ENCODE measurements at regions not wholly inside any gene's neighbourhood (a gene's known extent, or its start where the extent isn't known, plus 50 kb on each side); places are given as distances from the start of the nearest gene placed in this dataset.

GRCh38 chr18:24860978-24861680 lies 400.7 kb downstream of the HRH4 start:
- FAIRE-seq, result no peak
- no peak for DNase-seq (ENCODE audit: extremely low spot score, insufficient read length, low read depth)

- FAIRE-seq, result no peak
- DNase-seq (ENCODE audit: extremely low spot score, insufficient read length, low read depth), result no peak
Measured at GRCh38 chr18:24862201-24862816, 401.9 kb downstream of the HRH4 start.

GRCh38 chr18:24868311-24868710 lies 407.9 kb downstream of the HRH4 start:
- no peak for DNase-seq (ENCODE audit: extremely low spot score, insufficient read length, low read depth)
- FAIRE-seq, result no peak

GRCh38 chr18:24868760-24869237 lies 408.4 kb downstream of the HRH4 start:
- FAIRE-seq, result no peak
- DNase-seq (ENCODE audit: extremely low spot score, insufficient read length, low read depth), result no peak

GRCh38 chr18:24869285-24869684 lies 408.8 kb downstream of the HRH4 start:
- no peak for DNase-seq (ENCODE audit: extremely low spot score, insufficient read length, low read depth)
- no peak for FAIRE-seq

GRCh38 chr18:24875286-24875685 lies 414.8 kb downstream of the HRH4 start:
- no peak for FAIRE-seq
- DNase-seq (ENCODE audit: extremely low spot score, insufficient read length, low read depth), result no peak

GRCh38 chr18:24875777-24876176 lies 415.3 kb downstream of the HRH4 start:
- FAIRE-seq (no peak), DNase-seq (ENCODE audit: extremely low spot score, insufficient read length, low read depth) (no peak)

GRCh38 chr18:24876266-24876665 lies 415.8 kb downstream of the HRH4 start:
- DNase-seq (ENCODE audit: extremely low spot score, insufficient read length, low read depth), result no peak
- no peak for FAIRE-seq

- DNase-seq (ENCODE audit: extremely low spot score, insufficient read length, low read depth), result no peak
- FAIRE-seq, result no peak
Measured at GRCh38 chr18:24877066-24877465, 416.6 kb downstream of the HRH4 start.

GRCh38 chr18:24877546-24877945 lies 417.1 kb downstream of the HRH4 start:
- DNase-seq (ENCODE audit: extremely low spot score, insufficient read length, low read depth) (no peak), FAIRE-seq (no peak)

- no peak for FAIRE-seq
- no peak for DNase-seq (ENCODE audit: extremely low spot score, insufficient read length, low read depth)
Measured at GRCh38 chr18:24878289-24878688, 417.9 kb downstream of the HRH4 start.

- DNase-seq (ENCODE audit: extremely low spot score, insufficient read length, low read depth) (no peak), FAIRE-seq (no peak)
Measured at GRCh38 chr18:24885276-24885675, 424.8 kb downstream of the HRH4 start.

GRCh38 chr18:24894880-24895279 lies 434.4 kb downstream of the HRH4 start:
- no peak for DNase-seq (ENCODE audit: extremely low spot score, insufficient read length, low read depth)
- FAIRE-seq, result no peak

GRCh38 chr18:24897461-24897860 lies 437.0 kb downstream of the HRH4 start:
- FAIRE-seq, result no peak
- no peak for DNase-seq (ENCODE audit: extremely low spot score, insufficient read length, low read depth)

- no peak for FAIRE-seq
Measured at GRCh38 chr18:24910221-24910620, 441.7 kb downstream of the ZNF521 start.

GRCh38 chr18:24913507-24914170 lies 438.3 kb downstream of the ZNF521 start:
- no peak for FAIRE-seq
- DNase-seq (ENCODE audit: extremely low spot score, insufficient read length, low read depth), result no peak

More at GRCh38 chr18:24910221-24910620, 441.7 kb downstream of the ZNF521 start:
- DNase-seq (ENCODE audit: extremely low spot score, insufficient read length, low read depth), result no peak

GRCh38 chr18:24914171-24914525 lies 437.8 kb downstream of the ZNF521 start:
- no peak for FAIRE-seq
- no peak for DNase-seq (ENCODE audit: extremely low spot score, insufficient read length, low read depth)

- FAIRE-seq (no peak), DNase-seq (ENCODE audit: extremely low spot score, insufficient read length, low read depth) (no peak)
Measured at GRCh38 chr18:24914685-24915084, 437.3 kb downstream of the ZNF521 start.

GRCh38 chr18:24915547-24915946 lies 436.4 kb downstream of the ZNF521 start:
- no peak for DNase-seq (ENCODE audit: extremely low spot score, insufficient read length, low read depth)
- FAIRE-seq, result no peak

GRCh38 chr18:24917767-24918166 lies 434.2 kb downstream of the ZNF521 start:
- no peak for DNase-seq (ENCODE audit: extremely low spot score, insufficient read length, low read depth)
- FAIRE-seq, result no peak

- FAIRE-seq, result no peak
- DNase-seq (ENCODE audit: extremely low spot score, insufficient read length, low read depth), result no peak
Measured at GRCh38 chr18:24918257-24918656, 433.7 kb downstream of the ZNF521 start.

Measured in GM18507 (cell line).